ENCODE measurements at regions not wholly inside any gene's neighbourhood (a gene's known extent, or its start where the extent isn't known, plus 50 kb on each side); places are given as distances from the start of the nearest gene placed in this dataset.

- H3K36me3 ChIP-seq (ENCODE audit: insufficient read depth), result no peaks in the 10 kb centered on the region
- no peak overlapping the region for H3K4me3 ChIP-seq (ENCODE audit: low read depth, low read length)
- no peaks in the 10 kb centered on the region for H3K4me1 ChIP-seq (ENCODE audit: insufficient read depth)
- no peak overlapping the region for H3K27ac ChIP-seq (ENCODE audit: low read depth)
- DNase-seq (ENCODE audit: extremely low spot score), result no peak
Observed at GRCh38 chr7:52980129-52980528, 55.3 kb upstream of the POM121L12 start.

GRCh38 chr7:52973126-52973525 lies 62.3 kb upstream of the POM121L12 start:
- Histone ChIP-seq H3K4me1 (ENCODE audit: insufficient read depth) (no peaks in the 10 kb centered on the region), H3K27ac (ENCODE audit: low read depth) (no peak overlapping the region), H3K4me3 (ENCODE audit: low read depth, low read length) (no peak overlapping the region), H3K36me3 (ENCODE audit: insufficient read depth) (no peaks in the 10 kb centered on the region)
- DNase-seq (ENCODE audit: extremely low spot score), result no peak

GRCh38 chr7:52962402-52963076 lies 72.9 kb upstream of the POM121L12 start:
- H3K27ac ChIP-seq (ENCODE audit: low read depth), result no peak overlapping the region
- H3K4me3 ChIP-seq (ENCODE audit: low read depth, low read length), result no peak overlapping the region
- 72% methylated on average over 7 of the region's 7 CpGs for WGBS
- no peaks in the 10 kb centered on the region for H3K36me3 ChIP-seq (ENCODE audit: insufficient read depth)
- DNase-seq (ENCODE audit: extremely low spot score), result no peak
- no peaks in the 10 kb centered on the region for H3K4me1 ChIP-seq (ENCODE audit: insufficient read depth)

- Histone ChIP-seq H3K4me1 (ENCODE audit: insufficient read depth) (no peaks in the 10 kb centered on the region), H3K4me3 (ENCODE audit: low read depth, low read length) (no peak overlapping the region), H3K27ac (ENCODE audit: low read depth) (no peak overlapping the region), H3K36me3 (ENCODE audit: insufficient read depth) (no peaks in the 10 kb centered on the region)
- 68% methylated on average over 1 of the region's 1 CpG for WGBS
- no peak for DNase-seq (ENCODE audit: extremely low spot score)
Observed at GRCh38 chr7:52961084-52961483, 74.3 kb upstream of the POM121L12 start.

- H3K36me3 ChIP-seq (ENCODE audit: insufficient read depth), result no peaks in the 10 kb centered on the region
- no peak overlapping the region for H3K27ac ChIP-seq (ENCODE audit: low read depth)
- H3K4me3 ChIP-seq (ENCODE audit: low read depth, low read length), result no peak overlapping the region
- WGBS, result 69% methylated on average over 4 of the region's 4 CpGs
- DNase-seq (ENCODE audit: extremely low spot score), result no peak
- no peaks in the 10 kb centered on the region for H3K4me1 ChIP-seq (ENCODE audit: insufficient read depth)
Observed at GRCh38 chr7:52959878-52960660, 75.4 kb upstream of the POM121L12 start.

GRCh38 chr7:52959336-52959735 lies 76.1 kb upstream of the POM121L12 start:
- H3K27ac ChIP-seq (ENCODE audit: low read depth), result no peak overlapping the region
- WGBS, result 91% methylated on average over 1 of the region's 1 CpG
- peak; percentile 7 for DNase-seq (ENCODE audit: extremely low spot score)
- no peak overlapping the region for H3K4me3 ChIP-seq (ENCODE audit: low read depth, low read length)
- no peaks in the 10 kb centered on the region for H3K4me1 ChIP-seq (ENCODE audit: insufficient read depth)
- no peaks in the 10 kb centered on the region for H3K36me3 ChIP-seq (ENCODE audit: insufficient read depth)

- no peak for DNase-seq (ENCODE audit: extremely low spot score)
- Histone ChIP-seq H3K27ac (ENCODE audit: low read depth) (no peak overlapping the region), H3K4me1 (ENCODE audit: insufficient read depth) (no peaks in the 10 kb centered on the region), H3K36me3 (ENCODE audit: insufficient read depth) (no peaks in the 10 kb centered on the region), H3K4me3 (ENCODE audit: low read depth, low read length) (no peak overlapping the region)
- WGBS, result 89% methylated on average over 4 of the region's 4 CpGs
Observed at GRCh38 chr7:52958621-52959140, 76.8 kb upstream of the POM121L12 start.

GRCh38 chr7:52956379-52956915 lies 79.0 kb upstream of the POM121L12 start:
- DNase-seq (ENCODE audit: extremely low spot score), result no peak
- no peaks in the 10 kb centered on the region for H3K36me3 ChIP-seq (ENCODE audit: insufficient read depth)
- no peaks in the 10 kb centered on the region for H3K4me1 ChIP-seq (ENCODE audit: insufficient read depth)
- no peak overlapping the region for H3K4me3 ChIP-seq (ENCODE audit: low read depth, low read length)
- no peak overlapping the region for H3K27ac ChIP-seq (ENCODE audit: low read depth)
- WGBS, result 18% methylated on average over 10 of the region's 10 CpGs

- no peaks in the 10 kb centered on the region for H3K36me3 ChIP-seq (ENCODE audit: insufficient read depth)
- WGBS, result 70% methylated on average over 2 of the region's 2 CpGs
- no peak overlapping the region for H3K4me3 ChIP-seq (ENCODE audit: low read depth, low read length)
- H3K27ac ChIP-seq (ENCODE audit: low read depth), result no peak overlapping the region
- no peaks in the 10 kb centered on the region for H3K4me1 ChIP-seq (ENCODE audit: insufficient read depth)
- no peak for DNase-seq (ENCODE audit: extremely low spot score)
Observed at GRCh38 chr7:52955522-52955921, 79.9 kb upstream of the POM121L12 start.

- no peaks in the 10 kb centered on the region for H3K4me1 ChIP-seq (ENCODE audit: insufficient read depth)
- H3K27ac ChIP-seq (ENCODE audit: low read depth), result no peak overlapping the region
- H3K36me3 ChIP-seq (ENCODE audit: insufficient read depth), result no peaks in the 10 kb centered on the region
- no peak overlapping the region for H3K4me3 ChIP-seq (ENCODE audit: low read depth, low read length)
- WGBS, result 92% methylated on average over 2 of the region's 2 CpGs
- DNase-seq (ENCODE audit: extremely low spot score), result no peak
Observed at GRCh38 chr7:52944921-52945320, 90.5 kb upstream of the POM121L12 start.

GRCh38 chr7:52940481-52940880 lies 95.0 kb upstream of the POM121L12 start:
- H3K27ac ChIP-seq (ENCODE audit: low read depth), result no peak overlapping the region
- H3K36me3 ChIP-seq (ENCODE audit: insufficient read depth), result no peaks in the 10 kb centered on the region
- H3K4me3 ChIP-seq (ENCODE audit: low read depth, low read length), result no peak overlapping the region
- H3K4me1 ChIP-seq (ENCODE audit: insufficient read depth), result no peaks in the 10 kb centered on the region
- 68% methylated on average over 3 of the region's 3 CpGs for WGBS
- DNase-seq (ENCODE audit: extremely low spot score), result no peak

GRCh38 chr7:52938455-52939133 lies 96.8 kb upstream of the POM121L12 start:
- no peak for DNase-seq (ENCODE audit: extremely low spot score)
- Histone ChIP-seq H3K4me1 (ENCODE audit: insufficient read depth) (no peaks in the 10 kb centered on the region), H3K36me3 (ENCODE audit: insufficient read depth) (no peaks in the 10 kb centered on the region), H3K27ac (ENCODE audit: low read depth) (no peak overlapping the region), H3K4me3 (ENCODE audit: low read depth, low read length) (no peak overlapping the region)

GRCh38 chr7:52936750-52937149 lies 98.7 kb upstream of the POM121L12 start:
- Histone ChIP-seq H3K27ac (ENCODE audit: low read depth) (no peak overlapping the region), H3K4me3 (ENCODE audit: low read depth, low read length) (no peak overlapping the region), H3K4me1 (ENCODE audit: insufficient read depth) (no peaks in the 10 kb centered on the region), H3K36me3 (ENCODE audit: insufficient read depth) (no peaks in the 10 kb centered on the region)
- 28% methylated on average over 2 of the region's 2 CpGs for WGBS
- no peak for DNase-seq (ENCODE audit: extremely low spot score)

GRCh38 chr7:52928591-52928990 lies 106.8 kb upstream of the POM121L12 start:
- WGBS, result 73% methylated on average over 3 of the region's 3 CpGs
- Histone ChIP-seq H3K4me3 (ENCODE audit: low read depth, low read length) (no peak overlapping the region), H3K36me3 (ENCODE audit: insufficient read depth) (no peaks in the 10 kb centered on the region), H3K27ac (ENCODE audit: low read depth) (no peak overlapping the region), H3K4me1 (ENCODE audit: insufficient read depth) (no peaks in the 10 kb centered on the region)
- no peak for DNase-seq (ENCODE audit: extremely low spot score)

Measured in urinary bladder (tissue), 3 donors.